IPS-15b (cell line): ENCODE measurements at regions not wholly inside any gene's neighbourhood (a gene's known extent, or its start where the extent isn't known, plus 50 kb on each side); places are given as distances from the start of the nearest gene placed in this dataset.

ENCODE experiments used
- H3K27me3 ChIP-seq: one replicate; pipeline ENCODE4 v1.6.1; 2013; ENCODE audit warnings: low read length; ENCODE audit not compliant: control insufficient read depth, insufficient read depth
- H3K36me3 ChIP-seq: one replicate; pipeline ENCODE4 v1.6.1; 2013; ENCODE audit warnings: low read length; ENCODE audit not compliant: control insufficient read depth, insufficient read depth
- H3K4me1 ChIP-seq: one replicate; pipeline ENCODE4 v1.6.1; 2013; ENCODE audit warnings: mild to moderate bottlenecking, low read length; ENCODE audit not compliant: control insufficient read depth, insufficient read depth
- H3K4me3 ChIP-seq: one replicate; pipeline ENCODE4 v1.5.1; 2013; ENCODE audit warnings: low read depth, low read length
- H3K9ac ChIP-seq: one replicate; pipeline ENCODE4 v1.6.1; 2013; ENCODE audit warnings: low read depth, mild to moderate bottlenecking, low read length
- H3K9me3 ChIP-seq: one replicate; pipeline ENCODE4 v1.6.1; 2013; ENCODE audit warnings: mild to moderate bottlenecking, low read length; ENCODE audit not compliant: control insufficient read depth, insufficient read depth

DNA sequence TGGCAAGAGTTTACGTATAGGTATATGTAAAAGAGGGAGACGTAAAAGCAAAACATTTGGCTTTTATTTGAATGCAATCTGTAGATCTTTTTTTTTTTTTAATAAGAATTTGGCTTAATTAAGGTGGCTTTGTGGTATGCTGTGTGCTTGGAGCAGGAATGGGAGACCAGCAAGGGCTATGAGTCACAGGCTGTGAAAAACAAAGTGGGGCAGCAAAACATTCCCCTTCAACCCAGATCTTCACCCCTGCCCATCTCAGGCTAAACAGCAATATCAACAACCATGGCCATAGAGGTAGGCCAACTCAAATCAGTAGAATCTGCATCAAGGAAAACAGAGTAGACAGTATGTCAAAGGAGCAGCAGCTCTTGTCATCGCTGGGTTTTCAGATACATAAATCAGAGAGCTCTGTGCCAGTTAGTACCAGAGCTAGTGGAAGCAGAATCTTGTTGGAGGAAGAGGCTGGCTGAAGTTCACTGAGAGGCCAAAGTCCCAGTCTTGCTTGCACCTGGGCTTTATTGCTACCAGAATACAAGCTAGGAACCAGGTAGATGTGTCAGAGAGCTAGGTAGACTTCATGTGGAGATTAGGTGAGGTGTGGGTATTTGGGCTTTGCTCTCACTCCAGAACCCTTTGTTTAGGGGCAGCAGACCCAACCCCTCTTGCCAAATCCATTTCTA, 191.5 kb upstream of the FANCL start:
- Histone ChIP-seq H3K4me3 (no peak overlapping the region), H3K27me3 (no peaks in the 10 kb centered on the region), H3K9ac (no peak overlapping the region), H3K4me1 (peaks cover 7% of the 10 kb centered on the region), H3K9me3 (no peaks in the 10 kb centered on the region), H3K36me3 (no peaks in the 10 kb centered on the region)

DNA sequence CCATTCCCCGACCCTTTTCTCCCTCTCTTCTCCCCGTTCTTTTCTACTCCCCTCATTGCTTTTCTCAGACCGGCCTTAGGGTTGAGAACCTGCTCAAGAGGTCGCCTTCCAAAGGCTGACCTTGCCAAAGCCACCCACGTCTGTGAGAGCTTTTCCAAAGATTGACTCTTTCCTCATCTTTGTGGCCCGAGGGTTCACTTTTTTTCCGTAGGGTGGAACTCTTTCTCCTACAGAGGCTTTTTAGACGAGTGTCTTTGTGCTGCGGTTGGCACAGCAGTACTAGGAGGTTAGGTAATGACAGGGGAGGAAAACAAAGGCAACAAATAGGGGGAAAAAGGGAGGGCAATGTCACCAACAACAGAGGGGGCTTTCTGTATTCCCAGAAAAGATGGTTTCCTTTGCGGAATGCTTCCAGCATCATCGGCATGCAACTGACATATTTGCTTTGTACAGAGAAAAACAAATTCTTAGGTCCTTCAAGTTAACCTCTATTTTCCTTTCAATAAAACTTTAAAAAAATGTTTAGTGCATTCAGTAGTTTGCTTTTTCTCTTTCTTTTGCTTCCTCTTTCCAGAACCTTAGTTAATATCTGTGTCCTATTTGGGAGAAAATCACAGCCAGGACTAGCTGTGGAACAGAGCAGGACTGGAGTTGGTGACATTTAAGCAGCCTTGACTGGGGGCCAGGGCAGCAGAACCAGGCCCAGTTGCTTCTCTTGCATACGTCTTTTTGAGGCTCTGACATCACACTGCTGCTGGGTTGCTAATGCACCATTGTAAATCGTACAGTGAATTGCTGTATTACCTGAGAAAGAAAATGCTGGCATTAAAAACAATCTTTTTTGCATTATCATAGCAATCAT, 188.1 kb upstream of the FANCL start:
- Histone ChIP-seq H3K9me3 (no peaks in the 10 kb centered on the region), H3K4me3 (peak overlapping the region; percentile 79), H3K27me3 (no peaks in the 10 kb centered on the region), H3K9ac (peak overlapping the region; percentile 84), H3K4me1 (peaks cover 12% of the 10 kb centered on the region), H3K36me3 (no peaks in the 10 kb centered on the region)

DNA sequence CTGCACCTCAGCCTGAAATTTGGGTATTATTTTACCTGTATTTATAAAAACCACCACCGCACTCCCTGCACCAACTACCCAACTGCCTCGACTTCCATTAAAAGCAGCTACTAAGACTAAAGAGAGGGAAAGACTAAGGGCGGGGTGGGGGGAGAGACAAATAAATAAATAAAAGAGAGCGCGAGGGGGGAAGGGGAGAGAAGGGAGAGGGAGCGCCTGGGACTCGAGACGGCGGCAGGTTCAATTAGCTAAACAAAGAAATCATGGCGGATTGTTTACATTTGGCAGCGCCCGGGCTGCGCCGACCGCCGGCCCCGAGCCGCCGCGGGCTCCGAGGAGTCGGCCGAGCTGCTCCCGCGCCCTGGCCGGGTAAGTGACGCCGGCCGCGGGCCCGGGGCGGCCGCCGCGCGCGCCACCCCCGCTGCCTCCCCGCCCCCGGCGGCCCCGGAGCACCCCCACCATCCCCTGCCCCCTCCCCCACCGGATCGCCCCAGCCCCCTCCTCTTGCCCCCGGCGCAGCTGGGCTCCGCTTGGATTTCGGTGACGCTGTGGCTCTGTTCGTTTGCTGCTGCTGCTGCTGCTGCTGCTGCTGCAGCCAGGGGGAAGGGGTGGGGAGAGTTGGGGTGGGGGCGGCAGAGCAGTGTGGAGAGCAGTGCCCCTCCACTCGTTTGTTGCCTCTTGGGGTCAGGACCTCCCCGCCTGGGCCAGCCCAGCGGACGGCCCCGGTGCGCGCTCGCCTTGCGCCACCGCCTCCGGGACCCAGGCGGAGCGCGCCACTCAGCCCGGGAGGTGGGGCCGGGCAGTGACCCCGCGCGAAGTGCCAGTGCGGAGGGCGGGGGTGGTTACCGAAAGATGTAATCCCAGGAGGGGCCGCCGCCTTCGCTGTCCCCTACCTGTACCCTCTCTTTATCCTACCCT, 187.2 kb upstream of the FANCL start:
- no peaks in the 10 kb centered on the region for H3K36me3 ChIP-seq
- H3K27me3 ChIP-seq, result no peaks in the 10 kb centered on the region
- H3K9ac ChIP-seq, result peak overlapping the region; percentile 84
- peak overlapping the region; percentile 79 for H3K4me3 ChIP-seq
- no peaks in the 10 kb centered on the region for H3K9me3 ChIP-seq
- H3K4me1 ChIP-seq, result peaks cover 12% of the 10 kb centered on the region

DNA sequence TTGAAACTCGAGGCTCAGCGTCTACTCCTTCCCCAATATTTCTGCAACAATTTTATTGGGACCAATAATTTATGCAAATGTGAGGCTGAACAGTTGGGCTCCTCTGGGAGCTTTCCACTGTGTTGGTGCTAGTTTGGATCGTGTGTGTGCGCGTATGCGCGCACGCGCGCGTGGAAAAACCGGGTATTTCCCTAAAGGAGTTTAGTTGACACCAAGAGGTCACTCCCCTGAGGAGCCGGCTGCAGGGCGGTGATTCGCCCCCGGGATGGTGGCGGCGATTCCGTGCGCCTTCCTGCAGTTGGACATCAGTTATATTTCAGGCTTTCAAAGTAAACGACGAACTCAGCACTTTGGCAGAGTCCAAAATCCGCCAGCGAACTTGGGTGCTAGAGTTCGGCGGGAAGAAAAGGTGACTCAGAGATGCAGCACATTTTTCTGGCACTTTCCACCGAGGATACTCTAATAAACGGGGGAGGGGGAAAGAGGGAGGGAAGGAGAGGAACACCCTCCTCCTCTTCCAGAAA, 186.5 kb upstream of the FANCL start:
- H3K9ac ChIP-seq, result peak overlapping the region; percentile 62
- no peaks in the 10 kb centered on the region for H3K36me3 ChIP-seq
- peaks cover 12% of the 10 kb centered on the region for H3K4me1 ChIP-seq
- H3K27me3 ChIP-seq, result no peaks in the 10 kb centered on the region
- no peaks in the 10 kb centered on the region for H3K9me3 ChIP-seq
- peak overlapping the region; percentile 70 for H3K4me3 ChIP-seq

DNA sequence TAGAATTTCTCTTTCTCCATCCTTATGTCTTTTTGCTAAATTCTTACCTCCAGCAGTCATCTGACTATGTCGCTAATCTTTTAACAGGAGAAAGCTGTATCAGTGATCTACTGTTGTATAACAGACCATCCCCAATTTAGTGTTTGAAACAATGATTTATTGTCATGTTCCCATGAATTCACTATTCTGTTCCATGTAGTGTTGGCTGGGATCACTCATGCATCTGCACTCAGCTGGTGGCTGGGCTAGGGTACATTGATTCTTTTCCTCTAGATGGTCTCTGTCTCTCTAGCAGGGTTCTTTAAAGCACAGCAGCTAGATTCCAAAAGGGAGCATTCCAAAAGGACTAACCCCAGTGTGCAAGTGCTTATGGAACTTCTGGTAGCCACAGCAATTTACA, 184.2 kb upstream of the FANCL start:
- Histone ChIP-seq H3K36me3 (no peaks in the 10 kb centered on the region), H3K9me3 (no peaks in the 10 kb centered on the region), H3K27me3 (no peaks in the 10 kb centered on the region), H3K9ac (no peak overlapping the region), H3K4me3 (no peak overlapping the region), H3K4me1 (peaks cover 12% of the 10 kb centered on the region)

DNA sequence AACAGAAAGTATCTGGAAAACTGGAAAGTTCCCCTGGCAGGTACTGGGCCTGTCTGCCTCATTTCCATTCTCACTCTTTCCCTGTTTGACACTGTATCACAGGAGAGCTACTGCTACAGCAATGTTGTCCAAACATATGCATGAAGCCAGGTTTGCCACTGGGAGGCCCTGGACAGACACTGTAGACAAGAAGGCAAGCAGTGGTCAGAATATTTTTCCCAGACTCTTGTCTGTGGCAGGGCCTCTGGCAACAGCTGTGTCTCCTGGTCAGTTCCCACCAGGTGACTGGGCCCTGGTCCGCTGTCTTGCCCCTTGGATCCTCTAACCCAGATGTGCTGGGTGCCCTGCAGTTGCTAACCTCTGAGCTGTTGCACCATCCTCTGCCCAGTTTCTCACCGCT, 178.9 kb upstream of the FANCL start:
- no peaks in the 10 kb centered on the region for H3K4me1 ChIP-seq
- no peaks in the 10 kb centered on the region for H3K27me3 ChIP-seq
- H3K36me3 ChIP-seq, result no peaks in the 10 kb centered on the region
- no peak overlapping the region for H3K9ac ChIP-seq
- H3K4me3 ChIP-seq, result no peak overlapping the region
- H3K9me3 ChIP-seq, result no peaks in the 10 kb centered on the region

DNA sequence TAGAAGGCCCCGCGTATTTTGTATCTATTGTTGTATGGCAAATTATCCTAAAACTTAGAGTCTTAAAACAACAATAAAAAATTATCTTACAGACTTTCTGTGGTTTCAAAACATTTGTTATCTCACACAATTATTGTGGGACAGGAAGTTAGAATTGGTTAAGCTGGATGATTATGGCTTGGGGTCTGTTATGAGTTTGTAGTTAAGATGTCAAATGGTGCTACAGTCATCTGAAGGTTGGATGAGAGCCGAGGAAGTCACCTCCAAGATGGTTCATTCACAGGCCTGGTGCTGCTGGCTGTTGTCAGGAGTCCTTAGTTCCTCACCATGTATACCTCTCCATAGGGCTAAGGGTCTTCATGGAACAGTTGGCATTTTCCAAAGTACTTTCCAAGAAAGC, 175.6 kb upstream of the FANCL start:
- H3K4me3 ChIP-seq, result no peak overlapping the region
- H3K27me3 ChIP-seq, result no peaks in the 10 kb centered on the region
- H3K9me3 ChIP-seq, result no peaks in the 10 kb centered on the region
- no peaks in the 10 kb centered on the region for H3K4me1 ChIP-seq
- H3K9ac ChIP-seq, result no peak overlapping the region
- H3K36me3 ChIP-seq, result no peaks in the 10 kb centered on the region

DNA sequence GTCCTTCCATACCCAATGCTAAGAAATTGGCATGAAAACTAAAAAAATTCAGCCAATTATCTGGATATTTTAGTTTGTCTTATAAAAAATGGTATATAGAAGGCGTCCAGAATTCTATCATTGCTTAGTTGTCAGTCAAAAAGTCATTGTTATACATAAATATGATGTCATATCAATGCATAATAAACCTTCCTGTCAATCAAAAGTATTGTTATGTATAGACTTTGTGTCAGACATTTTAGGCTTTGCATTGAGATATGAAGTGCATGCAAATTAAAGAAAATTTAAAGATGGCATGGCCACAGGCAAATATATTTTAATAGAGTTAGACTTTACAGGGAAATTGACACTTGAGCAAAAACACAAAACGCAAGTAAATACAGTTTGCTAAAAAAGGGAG, 173.4 kb upstream of the FANCL start:
- Histone ChIP-seq H3K4me3 (no peak overlapping the region), H3K4me1 (no peaks in the 10 kb centered on the region), H3K36me3 (no peaks in the 10 kb centered on the region), H3K27me3 (no peaks in the 10 kb centered on the region), H3K9me3 (no peaks in the 10 kb centered on the region), H3K9ac (no peak overlapping the region)

DNA sequence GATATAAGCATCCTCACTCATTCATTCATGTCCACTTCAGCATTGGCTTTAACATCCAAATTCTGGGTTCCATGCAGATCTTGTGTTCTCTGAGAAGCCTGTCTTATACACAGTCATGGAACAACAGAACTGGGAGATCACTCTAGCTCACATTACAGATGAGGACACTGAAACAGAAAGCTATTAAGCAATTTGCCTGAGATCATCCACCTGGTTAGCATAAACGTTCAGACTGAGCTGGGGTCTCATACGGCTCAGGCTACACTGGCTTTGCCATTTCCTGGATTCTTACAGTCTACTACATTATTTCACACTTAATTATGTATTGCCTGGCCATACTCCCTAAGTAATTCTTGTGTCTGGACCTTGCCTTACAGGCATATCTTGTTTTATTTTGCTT, 169.4 kb upstream of the FANCL start:
- Histone ChIP-seq H3K9me3 (no peaks in the 10 kb centered on the region), H3K9ac (no peak overlapping the region), H3K36me3 (no peaks in the 10 kb centered on the region), H3K4me1 (no peaks in the 10 kb centered on the region), H3K27me3 (no peaks in the 10 kb centered on the region), H3K4me3 (no peak overlapping the region)

DNA sequence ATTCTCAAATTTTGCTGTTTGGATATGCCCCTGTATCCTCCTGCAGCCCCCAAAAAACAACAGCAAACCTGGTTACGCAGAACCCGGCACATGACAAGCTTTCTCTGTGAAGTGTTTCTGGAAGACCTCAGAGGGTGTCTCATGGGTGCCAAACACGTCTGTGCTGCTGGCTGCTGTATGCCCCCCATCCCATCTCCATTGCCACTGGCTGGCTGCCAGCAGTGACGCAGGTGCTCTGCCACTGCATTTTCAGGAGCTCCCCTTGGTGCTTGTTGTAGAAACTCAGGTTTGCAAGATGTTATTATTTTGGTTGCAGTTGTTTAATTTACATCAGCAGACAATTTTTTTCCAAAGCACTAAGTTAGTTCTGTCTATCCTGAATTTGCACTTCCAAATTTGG, 166.4 kb upstream of the FANCL start:
- H3K4me3 ChIP-seq, result no peak overlapping the region
- no peaks in the 10 kb centered on the region for H3K9me3 ChIP-seq
- no peaks in the 10 kb centered on the region for H3K36me3 ChIP-seq
- no peaks in the 10 kb centered on the region for H3K27me3 ChIP-seq
- no peak overlapping the region for H3K9ac ChIP-seq
- no peaks in the 10 kb centered on the region for H3K4me1 ChIP-seq

DNA sequence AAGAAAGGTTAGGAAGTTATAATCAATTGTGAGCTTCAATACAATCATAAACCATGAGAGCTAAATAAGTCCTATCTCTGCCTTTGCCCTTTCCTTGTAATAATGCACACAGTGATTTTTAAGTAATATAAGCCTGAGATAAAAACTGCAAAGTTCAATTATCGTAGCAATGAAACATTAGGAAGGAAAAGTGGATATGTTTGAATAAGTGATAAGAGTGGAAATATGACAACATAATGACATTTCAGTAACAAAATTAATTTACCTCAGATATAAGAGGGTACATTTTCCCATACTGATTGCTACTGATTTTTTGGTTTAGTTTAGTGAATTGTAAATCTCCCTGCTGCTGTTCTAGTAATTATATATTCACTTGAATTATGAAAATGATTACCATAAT, 164.2 kb upstream of the FANCL start:
- H3K36me3 ChIP-seq, result no peaks in the 10 kb centered on the region
- H3K9me3 ChIP-seq, result no peaks in the 10 kb centered on the region
- no peaks in the 10 kb centered on the region for H3K4me1 ChIP-seq
- H3K9ac ChIP-seq, result no peak overlapping the region
- H3K4me3 ChIP-seq, result no peak overlapping the region
- H3K27me3 ChIP-seq, result no peaks in the 10 kb centered on the region
